NCI-H69 (cell line): ENCODE measurements at regions not wholly inside any gene's neighbourhood (a gene's known extent, or its start where the extent isn't known, plus 50 kb on each side); places are given as distances from the start of the nearest gene placed in this dataset.
"Not testable (repeated sequence)": the region's sequence is repeated elsewhere in the genome, so short reads cannot be mapped to it uniquely, and the experiment has no call there.

Experiments used
- DNase-seq: peaks from one replicate; lab custom pipeline; 2025; lab: John Stamatoyannopoulos, UW

DNA sequence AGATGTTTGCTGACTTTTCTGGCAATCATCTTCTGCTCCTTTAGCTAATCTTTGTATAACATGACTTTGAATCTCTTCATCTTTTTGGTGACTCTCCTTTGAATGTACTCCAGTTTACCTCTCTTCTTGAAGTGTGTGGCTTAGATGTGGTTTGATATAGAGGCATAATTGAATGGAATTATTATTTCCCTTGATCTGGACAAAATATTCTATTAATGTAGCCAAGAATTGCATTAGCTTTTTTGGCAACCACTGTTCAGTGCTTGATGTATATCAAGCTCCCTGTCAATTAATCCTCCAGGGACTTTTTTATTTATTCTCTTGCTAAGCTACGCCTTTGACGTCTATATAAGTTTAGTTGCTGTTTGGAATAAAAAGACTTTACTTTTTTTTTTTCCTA, 490.8 kb downstream of the PCDH20 start:
- no peak for DNase-seq

DNA sequence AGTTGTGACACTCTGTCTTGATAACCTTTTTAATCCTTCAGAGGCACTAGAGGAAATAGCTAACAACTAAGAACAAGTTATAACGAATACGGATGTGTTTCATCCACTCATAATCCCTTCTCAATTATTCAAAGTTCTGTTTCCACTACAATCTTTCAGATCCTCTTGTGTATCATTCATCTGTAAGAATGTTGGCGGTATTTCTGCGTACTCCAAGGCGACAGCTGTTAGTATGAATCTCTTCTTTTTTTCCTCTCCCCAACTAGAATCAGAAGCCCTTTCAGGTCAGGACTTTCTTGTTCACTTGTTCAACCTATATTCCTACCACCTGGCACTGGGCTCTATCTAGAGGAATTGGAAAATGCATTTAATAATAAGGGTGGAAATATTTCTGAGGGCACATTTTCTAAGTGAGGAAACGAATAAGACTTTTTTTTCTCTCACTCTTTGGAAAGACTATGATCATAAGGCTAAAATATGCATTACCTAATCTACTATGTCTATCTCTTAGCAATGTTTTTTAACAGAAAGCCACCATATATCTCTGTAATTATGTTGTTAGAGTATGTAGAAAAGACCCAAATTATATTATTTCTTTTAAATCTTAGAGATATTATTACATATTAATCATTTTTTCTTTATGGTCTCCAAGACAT, 492.9 kb downstream of the PCDH20 start:
- no peak for DNase-seq

DNA sequence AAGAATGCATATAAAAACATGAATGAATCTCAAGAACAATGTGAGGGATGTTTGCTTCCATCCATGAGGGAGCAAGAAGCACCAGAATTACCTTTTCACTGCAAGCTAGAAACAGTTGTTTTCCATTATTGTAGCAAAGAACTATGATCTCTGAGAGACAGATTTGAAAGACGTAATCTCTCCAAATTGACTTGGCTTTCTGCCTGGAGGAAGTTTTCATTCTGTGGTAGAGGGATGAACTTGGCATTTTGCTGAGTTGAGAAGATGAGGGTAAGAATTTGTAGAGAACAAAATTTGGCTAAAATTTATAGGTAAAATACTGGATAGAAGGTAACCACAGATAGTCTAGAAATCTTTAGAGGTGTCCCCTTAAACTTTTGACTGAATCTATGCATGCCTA, 496.8 kb downstream of the TDRD3 start:
- DNase-seq = no peak

DNA sequence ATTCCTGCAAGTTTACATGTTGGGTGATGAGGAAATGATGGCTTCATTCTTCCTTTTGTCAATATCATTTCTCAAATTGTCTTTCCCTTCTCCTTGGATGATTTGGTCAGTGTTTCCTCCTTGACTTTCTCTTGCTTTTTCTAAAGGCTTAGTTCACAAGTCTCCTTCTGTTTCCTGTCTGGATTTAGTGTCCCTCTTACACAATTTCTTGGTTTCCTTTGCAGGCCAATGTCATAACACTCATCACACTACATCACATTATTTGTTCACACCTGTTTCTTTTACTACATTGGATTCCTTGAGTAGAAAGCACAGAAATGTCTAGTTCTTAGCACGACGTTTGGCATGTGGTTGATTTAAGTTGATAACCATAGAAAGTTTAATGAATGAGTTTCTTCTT, 490.7 kb downstream of the TDRD3 start:
- DNase-seq = no peak

DNA sequence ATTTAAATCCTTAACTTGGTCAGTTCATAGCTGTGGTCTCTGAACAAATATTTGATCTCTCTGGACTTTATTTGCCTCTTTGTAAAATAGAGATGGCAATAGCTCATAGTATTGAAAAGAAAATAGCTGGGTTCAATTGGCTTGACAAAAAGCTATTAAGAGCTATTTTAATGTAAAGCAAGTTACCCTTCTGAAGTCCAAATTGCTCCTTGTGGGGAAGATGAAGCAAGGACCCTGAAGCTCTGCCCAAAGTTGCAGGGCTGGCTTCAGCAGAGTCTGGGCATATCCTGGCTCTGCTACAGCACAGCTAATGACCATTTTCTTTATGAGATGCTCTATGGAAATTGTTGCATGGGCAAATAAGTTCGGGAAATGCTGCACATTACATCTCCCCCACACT, 484.5 kb downstream of the TDRD3 start:
- DNase-seq = no peak

DNA sequence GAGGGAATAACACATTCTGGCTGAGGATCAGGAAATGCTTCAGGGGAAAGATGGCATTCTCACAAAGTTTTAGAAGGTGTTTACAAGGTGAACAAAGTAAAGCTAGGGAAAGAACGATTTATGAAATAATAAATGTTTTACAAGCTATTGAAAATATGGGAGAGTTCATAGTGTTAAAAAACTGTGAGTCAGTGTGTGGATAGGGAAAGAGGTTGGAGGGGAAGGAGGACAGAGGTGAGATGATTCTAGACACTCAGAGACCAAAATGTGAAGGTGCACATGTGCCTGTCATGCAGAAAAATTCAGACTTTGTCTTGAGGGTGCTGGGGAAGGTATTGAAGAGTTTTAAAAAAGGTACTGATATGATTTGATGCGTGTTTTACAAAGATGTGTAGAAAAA, 476.1 kb downstream of the TDRD3 start:
- DNase-seq = no peak

DNA sequence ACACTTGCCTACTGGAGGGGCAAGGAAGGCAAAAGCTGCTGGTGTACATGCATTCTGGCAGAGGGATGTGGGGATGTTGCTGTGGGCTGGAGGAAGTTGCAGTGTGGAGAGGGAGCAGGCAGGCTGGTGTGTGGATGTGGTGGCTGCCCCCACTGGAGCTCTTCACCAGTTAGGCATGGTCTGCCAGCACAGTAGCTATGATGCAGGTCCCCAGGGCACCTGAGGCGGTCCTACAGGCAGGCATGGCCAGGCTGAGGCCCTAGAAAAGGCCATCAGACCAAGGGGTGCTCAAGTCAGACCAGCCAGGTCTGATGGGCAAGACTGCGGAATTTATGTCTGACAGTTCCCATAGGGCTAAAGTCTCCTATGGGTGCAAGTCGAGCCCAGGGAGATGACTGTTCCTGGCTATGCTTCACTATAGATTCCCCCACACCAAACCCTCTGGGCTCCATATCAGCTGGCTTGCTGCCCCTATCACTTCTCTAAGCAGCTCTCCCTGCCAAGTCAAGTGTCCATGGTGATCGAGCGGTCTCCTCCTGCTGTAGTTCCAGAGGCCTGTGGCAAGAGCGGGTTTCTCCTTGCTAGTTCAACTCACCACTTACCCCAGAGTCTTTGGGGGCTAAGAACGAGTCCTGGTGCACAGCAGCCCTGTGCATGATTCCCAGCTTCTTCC, 473.1 kb downstream of the TDRD3 start:
- no peak for DNase-seq

DNA sequence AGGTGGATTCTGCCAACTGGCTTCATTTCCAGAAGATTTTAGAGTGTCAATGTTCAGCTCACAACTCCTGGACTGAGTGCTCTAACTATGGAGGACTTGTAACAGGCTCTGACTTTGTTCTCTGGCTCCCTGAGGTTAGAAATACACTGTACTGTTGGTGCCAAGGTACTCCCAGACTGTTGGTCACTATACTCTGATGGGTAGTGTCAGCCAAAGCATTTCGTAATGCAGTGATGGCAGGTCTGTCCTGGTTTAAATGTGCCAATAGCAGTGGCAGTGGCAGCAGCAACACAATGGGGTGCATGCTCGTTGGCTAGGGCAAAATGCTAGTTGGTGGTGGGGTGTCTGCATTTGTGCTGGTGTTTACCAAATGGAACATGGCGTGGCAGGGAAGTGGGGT, 472.2 kb downstream of the TDRD3 start:
- DNase-seq = no peak

DNA sequence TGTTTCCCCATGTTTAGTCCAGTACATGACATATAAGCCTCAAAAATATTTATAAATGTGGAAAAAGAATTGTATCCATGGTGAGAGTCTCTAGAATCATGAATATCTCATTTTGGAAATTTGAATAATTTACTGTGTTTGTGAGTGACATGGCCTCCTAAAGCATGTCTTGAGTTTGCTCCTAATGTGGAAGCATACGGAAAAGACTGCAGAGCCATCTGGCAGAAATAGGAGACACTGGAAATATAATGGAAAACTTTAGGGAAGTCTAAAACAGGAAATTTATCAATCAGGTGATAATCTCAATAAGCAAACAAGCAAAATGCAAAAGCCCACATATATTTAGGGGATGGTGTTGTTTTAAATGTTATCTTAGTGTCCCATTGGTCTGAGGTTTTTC, 465.0 kb downstream of the TDRD3 start:
- no peak for DNase-seq

DNA sequence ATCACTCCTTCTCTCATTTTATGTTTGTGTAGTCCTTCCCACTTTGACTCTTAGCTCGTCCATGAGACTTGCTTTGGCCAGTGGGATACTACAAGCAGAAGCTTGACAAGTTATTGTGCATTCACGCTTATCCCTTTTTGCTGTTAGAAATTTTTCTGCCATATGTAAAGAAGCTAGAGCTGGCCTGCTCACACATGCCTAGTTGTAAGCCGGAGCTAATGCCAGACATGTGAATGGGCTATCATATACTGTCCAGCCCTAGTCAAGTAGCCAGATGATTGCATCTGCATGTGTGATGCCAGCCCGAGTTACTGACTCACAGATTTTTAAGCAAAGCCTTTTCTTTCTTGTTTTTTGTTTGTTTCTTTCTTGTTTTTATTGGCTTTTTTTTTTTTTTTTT, 460.7 kb downstream of the TDRD3 start:
- no peak for DNase-seq

DNA sequence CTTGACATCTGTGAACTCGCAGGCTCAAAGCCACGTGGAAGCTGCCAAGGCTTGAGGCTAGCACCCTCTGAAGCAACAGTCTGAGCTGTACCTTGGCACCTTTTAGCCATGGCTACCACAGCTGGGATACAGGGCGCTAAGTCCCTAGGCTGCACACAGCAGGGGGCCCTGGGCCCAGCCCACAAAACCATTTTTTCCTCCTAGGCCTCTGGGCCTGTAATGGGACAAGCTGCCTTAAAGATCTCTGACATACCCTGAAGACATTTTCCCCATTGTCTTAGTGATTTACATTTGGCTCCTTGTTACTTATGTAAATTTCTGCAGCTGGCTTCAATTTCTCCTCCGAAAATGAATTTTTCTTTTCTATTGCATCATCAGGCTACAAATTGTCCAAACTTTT, 455.9 kb downstream of the TDRD3 start:
- no peak for DNase-seq

DNA sequence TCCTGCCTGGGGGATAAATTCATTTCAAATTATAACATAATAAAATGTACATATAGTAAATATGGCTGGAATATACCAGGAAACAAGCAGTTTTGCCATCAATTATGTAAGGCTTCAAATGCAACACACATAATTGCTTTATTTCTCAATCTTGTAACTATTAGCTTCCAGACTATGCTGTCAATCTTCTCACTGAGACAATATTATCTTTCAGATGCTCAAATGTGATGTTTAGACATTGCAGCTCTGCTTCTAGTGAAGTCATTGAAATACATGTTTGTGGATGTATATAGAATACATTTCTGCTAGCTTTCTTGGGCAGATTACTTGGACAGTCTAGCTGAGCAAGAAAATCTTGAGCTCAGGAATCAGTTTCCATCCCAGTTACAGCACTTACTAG, 454.4 kb downstream of the TDRD3 start:
- DNase-seq = no peak

DNA sequence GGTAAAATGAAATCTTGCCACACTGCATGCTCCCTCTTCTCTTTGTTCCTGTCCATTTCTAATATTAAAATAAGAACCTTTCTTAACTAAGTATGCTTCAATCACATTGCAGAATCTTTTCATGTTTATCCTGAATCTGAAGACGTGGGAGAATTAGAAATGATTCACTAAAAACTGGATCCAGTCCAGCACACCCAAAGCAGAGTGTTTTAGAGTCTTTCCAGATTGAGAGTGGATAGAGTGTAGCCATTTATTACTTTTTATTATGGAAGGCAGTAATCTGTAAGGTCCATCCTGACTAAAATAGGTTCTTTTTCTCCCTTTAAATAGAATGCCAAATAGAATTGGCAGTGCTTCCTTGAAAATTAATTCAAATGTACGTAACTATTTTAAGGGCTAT, 453.5 kb downstream of the TDRD3 start:
- no peak for DNase-seq

DNA sequence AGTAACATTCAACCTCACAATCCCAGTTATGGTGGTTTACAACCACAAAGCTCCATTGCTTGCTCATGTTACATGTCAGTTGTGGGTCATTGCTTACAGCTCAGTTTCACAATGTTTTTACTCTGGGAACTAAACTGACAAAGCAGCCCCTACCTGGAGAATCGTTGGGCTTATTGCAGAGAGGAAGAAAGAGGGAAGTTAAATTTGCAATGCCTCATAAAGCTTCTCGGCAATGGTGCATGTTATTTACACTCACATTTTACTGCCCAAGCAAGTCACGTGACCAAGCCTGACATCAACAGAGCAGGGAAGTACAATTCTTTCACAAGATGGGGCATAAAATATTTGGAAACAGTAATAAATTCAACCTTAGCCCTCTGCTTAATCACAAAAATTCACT, 441.6 kb downstream of the TDRD3 start:
- DNase-seq = peak; percentile 24

DNA sequence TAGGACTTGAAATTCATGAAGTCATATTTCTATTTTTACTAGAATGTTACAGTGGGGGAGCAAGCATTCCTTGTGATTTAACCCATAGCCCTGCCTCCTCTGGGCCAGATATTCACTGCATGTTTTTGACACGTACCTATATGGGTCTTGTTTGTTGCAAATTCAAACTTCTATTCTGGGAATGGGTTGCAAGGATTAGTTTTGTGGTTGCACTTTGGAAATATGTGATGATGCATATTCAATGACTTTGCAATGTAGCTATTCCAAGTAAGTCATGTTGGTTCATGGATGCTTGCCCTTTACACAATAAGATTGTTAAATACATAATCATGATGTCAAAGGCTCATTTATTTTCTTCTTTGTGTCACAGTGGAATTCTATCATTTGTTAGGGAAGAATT, 440.8 kb downstream of the TDRD3 start:
- DNase-seq = no peak

DNA sequence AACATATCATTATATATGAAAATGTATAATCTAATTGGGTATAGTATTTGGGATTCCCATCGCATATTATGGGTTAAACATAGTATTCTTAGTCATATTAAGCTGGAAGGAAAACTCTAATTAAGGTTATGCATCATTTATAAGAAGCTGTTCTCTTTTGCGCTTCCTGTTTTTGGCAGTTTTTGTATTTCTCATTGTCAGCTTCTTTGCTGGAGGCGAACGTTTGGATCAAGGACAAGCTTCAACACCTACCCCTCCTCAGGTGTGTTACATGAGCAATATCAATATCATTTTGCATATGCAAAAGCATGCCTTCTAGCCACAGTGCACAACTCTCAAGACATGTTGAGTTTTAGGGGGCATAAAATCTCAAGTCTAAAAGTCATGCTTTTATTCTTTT, 439.8 kb downstream of the TDRD3 start:
- no peak for DNase-seq

DNA sequence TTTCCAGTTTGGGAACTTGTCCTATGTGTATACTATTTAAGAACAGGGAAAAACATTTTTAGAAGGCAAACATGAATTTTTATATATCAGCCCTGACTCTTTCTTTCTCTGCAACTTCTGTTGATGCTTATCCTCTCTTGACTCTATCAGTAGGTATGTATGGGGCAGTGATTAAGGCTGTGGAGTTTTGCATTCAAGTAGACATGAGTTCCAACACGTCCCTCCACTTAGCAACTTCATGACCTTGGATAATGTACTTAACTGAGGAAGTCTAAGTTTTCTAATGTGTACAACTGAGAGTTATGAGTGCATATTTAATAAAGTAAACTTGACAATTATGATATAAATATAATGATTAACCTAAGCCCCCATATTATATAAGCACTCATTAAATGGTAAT, 414.6 kb downstream of the TDRD3 start:
- no peak for DNase-seq

DNA sequence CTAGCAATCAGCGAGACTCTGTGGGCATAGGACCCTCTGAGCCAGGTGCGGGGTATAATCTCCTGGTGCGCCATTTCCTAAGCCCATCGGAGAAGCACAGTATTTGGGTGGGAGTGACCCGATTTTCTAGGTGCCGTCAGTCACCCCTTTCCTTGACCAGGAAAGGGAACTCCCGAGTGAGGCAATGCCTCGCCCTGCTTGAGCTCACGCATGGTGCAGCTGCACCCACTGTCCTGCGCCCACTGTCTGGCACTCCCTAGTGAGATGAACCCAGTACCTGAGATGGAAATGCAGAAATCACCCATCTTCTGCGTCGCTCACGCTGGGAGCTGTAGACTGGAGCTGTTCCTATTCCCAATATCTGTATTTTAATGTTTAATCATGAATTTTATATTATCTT, 408.6 kb downstream of the TDRD3 start:
- not testable (repeated sequence) for DNase-seq

DNA sequence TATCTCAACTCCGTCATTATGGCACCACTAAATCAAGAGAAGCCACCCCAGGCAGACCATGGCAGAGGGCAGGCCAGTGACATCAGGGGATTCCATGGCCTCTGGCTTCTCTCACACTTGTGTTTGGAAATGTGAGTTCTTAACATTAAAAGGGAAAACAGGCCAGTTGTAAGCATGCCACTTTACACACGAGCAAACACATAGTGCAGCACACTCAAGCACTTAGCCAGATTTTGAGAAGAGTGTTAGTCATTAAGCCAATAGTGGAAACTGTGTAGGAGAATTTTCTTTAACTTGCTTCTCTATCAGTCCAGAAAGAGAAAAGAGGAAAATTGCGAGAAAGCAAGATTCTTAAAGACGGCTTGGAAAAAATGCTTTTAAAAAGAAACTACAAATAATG, 401.5 kb downstream of the TDRD3 start:
- no peak for DNase-seq

DNA sequence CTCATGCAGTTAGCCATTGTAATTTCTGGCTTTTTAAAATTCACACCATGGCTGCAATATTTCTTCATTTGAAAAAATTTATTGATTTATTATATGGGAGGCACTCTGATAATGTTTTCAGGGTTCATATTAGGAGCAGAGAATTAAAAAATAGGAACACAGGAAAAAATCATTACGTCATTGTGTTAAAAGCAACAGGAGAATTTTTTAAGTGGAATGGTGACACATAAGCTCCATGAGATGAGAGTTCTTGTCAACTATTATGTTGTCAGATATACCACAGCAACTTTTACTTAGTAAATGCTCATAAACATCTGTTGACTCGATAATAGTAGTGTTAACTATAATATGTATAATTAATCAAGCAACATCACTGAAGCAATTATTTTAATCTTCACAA, 400.1 kb downstream of the TDRD3 start:
- DNase-seq = no peak

DNA sequence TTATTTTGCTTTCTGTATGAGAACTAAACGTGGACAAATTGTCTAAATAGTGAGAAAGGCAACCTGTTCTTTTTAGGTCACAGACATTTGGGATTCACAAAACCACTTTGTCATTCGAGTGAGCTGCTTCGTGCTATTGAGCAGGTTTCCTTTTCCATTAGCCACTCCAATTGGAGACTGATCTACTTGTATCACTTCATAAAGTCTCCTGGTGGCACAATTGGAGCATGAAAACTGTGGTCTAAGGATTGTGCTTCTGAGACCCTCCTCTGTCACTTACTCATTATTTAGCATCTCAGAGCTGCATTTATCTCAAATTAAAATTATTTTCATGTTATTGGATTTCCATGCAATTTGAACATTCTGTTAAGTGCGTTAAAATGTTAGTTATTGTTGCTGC, 397.7 kb downstream of the TDRD3 start:
- DNase-seq = no peak

DNA sequence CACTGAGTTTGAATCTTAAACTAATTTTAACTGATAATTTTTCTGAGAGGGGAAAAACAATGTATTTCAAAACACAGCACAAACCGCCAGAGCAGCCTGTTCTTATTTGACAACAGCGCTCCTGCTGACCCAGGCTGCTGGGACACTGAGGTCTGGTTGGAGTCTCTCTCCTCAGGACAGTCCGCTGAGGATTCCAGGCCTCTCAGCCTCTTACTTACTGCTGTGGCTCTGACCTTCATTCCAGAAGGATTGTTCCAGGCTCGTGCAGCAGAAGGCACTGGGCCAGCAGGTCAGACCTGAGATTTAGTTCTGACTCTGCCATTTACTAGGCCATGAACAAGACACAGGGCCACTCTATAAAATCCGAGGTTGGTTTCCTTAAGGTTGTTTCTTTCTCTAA, 393.6 kb downstream of the TDRD3 start:
- no peak for DNase-seq

DNA sequence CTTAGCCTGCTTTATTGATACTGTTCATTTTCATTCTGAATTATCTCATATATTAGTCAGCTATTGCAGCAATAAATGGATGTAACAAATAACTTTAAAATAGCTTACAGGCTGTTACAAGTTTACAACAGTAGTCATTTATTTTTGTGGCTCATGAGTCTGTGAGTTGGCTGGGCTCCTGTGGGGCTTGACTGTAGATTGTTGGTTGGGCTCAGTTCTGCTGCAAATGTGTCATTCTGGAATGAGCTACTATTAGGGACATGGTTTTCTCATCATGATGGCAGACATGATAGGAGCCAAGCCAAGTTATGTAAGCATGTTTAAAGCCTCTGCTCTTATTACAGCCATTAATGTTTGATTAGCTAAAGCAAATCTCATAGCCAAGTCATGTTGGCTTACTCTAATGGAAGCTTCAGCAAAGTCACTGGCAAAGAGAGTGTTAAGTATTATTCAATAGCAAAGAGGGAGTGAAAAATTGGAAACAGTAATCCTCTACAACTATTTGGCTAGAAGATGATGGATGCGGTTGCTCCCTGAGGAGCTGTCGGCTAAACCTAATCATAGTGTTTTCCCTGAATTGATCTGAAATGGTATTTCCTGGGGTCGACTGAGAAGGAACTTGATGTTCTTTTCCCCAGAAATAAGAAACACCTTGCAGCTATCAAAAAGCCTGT, 391.3 kb downstream of the TDRD3 start:
- no peak for DNase-seq

DNA sequence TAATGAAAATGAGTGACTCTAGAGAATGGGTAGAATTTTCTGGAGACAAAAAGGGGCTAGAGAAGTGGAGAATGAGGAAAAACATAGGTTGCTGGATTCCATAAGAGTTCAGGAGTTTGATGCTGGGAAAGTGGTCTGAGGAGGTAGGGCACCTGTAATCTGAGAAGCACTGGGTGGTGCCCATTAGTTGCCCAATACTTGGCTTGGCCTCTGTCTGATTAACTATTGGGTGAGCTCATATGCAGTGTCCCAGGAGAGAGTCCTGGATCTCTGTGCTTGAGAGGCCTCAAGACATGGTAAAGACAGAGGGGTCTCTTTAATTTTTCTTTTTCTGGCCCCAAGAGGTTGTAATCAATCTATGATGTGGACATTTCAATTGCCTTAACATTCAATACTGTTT, 390.1 kb downstream of the TDRD3 start:
- DNase-seq = peak; percentile 13
